ENCODE measurements at regions not wholly inside any gene's neighbourhood (a gene's known extent, or its start where the extent isn't known, plus 50 kb on each side); places are given as distances from the start of the nearest gene placed in this dataset.

- TF ChIP-seq CTCF (IDR thresholded peaks at IDR 0.05; ENCODE audit: low read depth, low read length): no peak
- no peak for TF ChIP-seq EZH2phosphoT487 (IDR thresholded peaks at IDR 0.05; ENCODE audit: low read depth)
Observed at GRCh38 chrY:17378326-17378725, 501.7 kb downstream of the CDY2B start.

Measured in OCI-LY3 (cell line).